SK-N-SH treated with all-trans-retinoic acid at 6 μM for 48 hours (cell line): ENCODE measurements at regions not wholly inside any gene's neighbourhood (a gene's known extent, or its start where the extent isn't known, plus 50 kb on each side); places are given as distances from the start of the nearest gene placed in this dataset.

Experiments
- ATAC-seq: fragments of 200-7000 bp; cut with Tn5 transposase; 3 replicates; pipeline ENCODE4 v1.9.1; 2020; ENCODE audit warnings: mild to moderate bottlenecking, moderate library complexity
- ARNTL ChIP-seq: fragments of 450-650 bp; formaldehyde crosslinking; IDR thresholded peaks from 2 replicates; pipeline ENCODE4 v1.5.0; 2020; ENCODE audit warnings: low read depth, mild to moderate bottlenecking, moderate library complexity, borderline replicate concordance
- BACH2 ChIP-seq: fragments of 250-450 bp; sonication (Bioruptor Pico); IDR thresholded peaks from 2 replicates; pipeline ENCODE4 v1.9.0; 2021; ENCODE audit warnings: mild to moderate bottlenecking, borderline replicate concordance
- CSRNP3 ChIP-seq: fragments of 250-450 bp; sonication (Bioruptor Pico); IDR thresholded peaks from 2 replicates; pipeline ENCODE4 v1.5.1; 2021; ENCODE audit warnings: mild to moderate bottlenecking, moderate library complexity
- ESRRG ChIP-seq: fragments of 250-450 bp; sonication (Bioruptor Pico); IDR thresholded peaks from 2 replicates; pipeline ENCODE4 v1.6.1; 2021; ENCODE audit warnings: mild to moderate bottlenecking
- GLIS3 ChIP-seq: fragments of 250-450 bp; sonication (Bioruptor Pico); IDR thresholded peaks from 2 replicates; pipeline ENCODE4 v1.5.0; 2020; ENCODE audit warnings: mild to moderate bottlenecking, moderate library complexity
- POU6F1 ChIP-seq: fragments of 250-450 bp; sonication (Bioruptor Pico); IDR thresholded peaks from 2 replicates; pipeline ENCODE4 v1.8.0; 2021; ENCODE audit warnings: low read depth, mild to moderate bottlenecking, moderate library complexity, borderline replicate concordance
- RARB ChIP-seq: fragments of 250-450 bp; sonication (Bioruptor Pico); IDR thresholded peaks from 2 replicates; pipeline ENCODE4 v1.8.0; 2021; ENCODE audit warnings: mild to moderate bottlenecking, moderate library complexity
- SNAI2 ChIP-seq: fragments of 250-450 bp; sonication (Bioruptor Pico); IDR thresholded peaks from 2 replicates; pipeline ENCODE4 v1.5.0; 2020; ENCODE audit warnings: mild to moderate bottlenecking, moderate library complexity
- TCF4 ChIP-seq: fragments of 250-450 bp; sonication (Bioruptor Pico); IDR thresholded peaks from 2 replicates; pipeline ENCODE4 v1.8.0; 2021; ENCODE audit warnings: mild to moderate bottlenecking, moderate library complexity, borderline replicate concordance
- ZFP3 ChIP-seq: fragments of 250-450 bp; sonication (Bioruptor Pico); IDR thresholded peaks from 2 replicates; pipeline ENCODE4 v1.5.0; 2020; ENCODE audit warnings: mild to moderate bottlenecking, moderate library complexity
- ZNF565 ChIP-seq: fragments of 450-650 bp; formaldehyde crosslinking; conservative IDR thresholded peaks from 2 replicates; pipeline ENCODE4 v1.5.0; 2020; ENCODE audit warnings: low read depth, mild to moderate bottlenecking, moderate library complexity
- TF ChIP-seq, protein P1 (sequence below): fragments of 250-450 bp; sonication (Bioruptor Pico); IDR thresholded peaks from 2 replicates; pipeline ENCODE4 v1.5.0; 2020; ENCODE audit warnings: mild to moderate bottlenecking, moderate library complexity

GRCh38 chr13:78020861-78021260, 102.2 kb upstream of the EDNRB start (continued):
- no peak for TF ChIP-seq CSRNP3 (CRISPR knock-in tag)
- TF ChIP-seq ESRRG (CRISPR knock-in tag), result no peak
- TF ChIP-seq POU6F1 (CRISPR knock-in tag), result no peak

- TF ChIP-seq RARB (no peak), ZNF565 (CRISPR knock-in tag) (no peak), CSRNP3 (CRISPR knock-in tag) (no peak), SNAI2 (CRISPR knock-in tag) (no peak)
- TF ChIP-seq, protein P1, sequence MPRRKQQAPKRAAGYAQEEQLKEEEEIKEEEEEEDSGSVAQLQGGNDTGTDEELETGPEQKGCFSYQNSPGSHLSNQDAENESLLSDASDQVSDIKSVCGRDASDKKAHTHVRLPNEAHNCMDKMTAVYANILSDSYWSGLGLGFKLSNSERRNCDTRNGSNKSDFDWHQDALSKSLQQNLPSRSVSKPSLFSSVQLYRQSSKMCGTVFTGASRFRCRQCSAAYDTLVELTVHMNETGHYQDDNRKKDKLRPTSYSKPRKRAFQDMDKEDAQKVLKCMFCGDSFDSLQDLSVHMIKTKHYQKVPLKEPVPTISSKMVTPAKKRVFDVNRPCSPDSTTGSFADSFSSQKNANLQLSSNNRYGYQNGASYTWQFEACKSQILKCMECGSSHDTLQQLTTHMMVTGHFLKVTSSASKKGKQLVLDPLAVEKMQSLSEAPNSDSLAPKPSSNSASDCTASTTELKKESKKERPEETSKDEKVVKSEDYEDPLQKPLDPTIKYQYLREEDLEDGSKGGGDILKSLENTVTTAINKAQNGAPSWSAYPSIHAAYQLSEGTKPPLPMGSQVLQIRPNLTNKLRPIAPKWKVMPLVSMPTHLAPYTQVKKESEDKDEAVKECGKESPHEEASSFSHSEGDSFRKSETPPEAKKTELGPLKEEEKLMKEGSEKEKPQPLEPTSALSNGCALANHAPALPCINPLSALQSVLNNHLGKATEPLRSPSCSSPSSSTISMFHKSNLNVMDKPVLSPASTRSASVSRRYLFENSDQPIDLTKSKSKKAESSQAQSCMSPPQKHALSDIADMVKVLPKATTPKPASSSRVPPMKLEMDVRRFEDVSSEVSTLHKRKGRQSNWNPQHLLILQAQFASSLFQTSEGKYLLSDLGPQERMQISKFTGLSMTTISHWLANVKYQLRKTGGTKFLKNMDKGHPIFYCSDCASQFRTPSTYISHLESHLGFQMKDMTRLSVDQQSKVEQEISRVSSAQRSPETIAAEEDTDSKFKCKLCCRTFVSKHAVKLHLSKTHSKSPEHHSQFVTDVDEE (CRISPR knock-in tag), result no peak
- ATAC-seq, result no peak
Measured at GRCh38 chr13:78015782-78016181, 97.2 kb upstream of the EDNRB start.

- no peak for TF ChIP-seq ZNF565 (CRISPR knock-in tag)
- no peak for ATAC-seq
Measured at GRCh38 chr13:78012046-78012445, 93.4 kb upstream of the EDNRB start.

DNA sequence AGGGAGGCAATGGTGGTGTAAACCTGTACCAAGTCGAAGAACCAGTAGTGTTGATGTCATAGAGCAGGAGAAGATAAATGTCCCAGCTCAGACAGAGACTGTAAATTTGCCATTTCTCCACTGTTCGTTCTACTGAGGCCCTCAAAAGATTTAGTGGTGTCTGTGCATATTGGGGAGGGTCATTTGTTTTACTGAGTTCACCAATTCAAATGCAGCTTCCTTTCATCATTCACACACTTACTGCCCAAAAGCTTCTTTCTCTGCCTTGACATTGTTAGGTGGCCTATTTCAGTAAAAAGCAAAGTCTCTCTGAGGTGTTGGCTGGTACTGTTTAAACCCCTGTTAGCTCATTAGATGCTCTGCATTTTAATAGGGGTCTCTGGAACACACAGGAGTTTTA, 86.2 kb upstream of the EDNRB start:
- ATAC-seq, result no peak
- no peak for TF ChIP-seq ESRRG (CRISPR knock-in tag)
- no peak for TF ChIP-seq POU6F1 (CRISPR knock-in tag)
- TF ChIP-seq TCF4 (CRISPR knock-in tag), result no peak
- no peak for TF ChIP-seq BACH2 (CRISPR knock-in tag)
- TF ChIP-seq ZFP3 (CRISPR knock-in tag), result no peak
- no peak for TF ChIP-seq ARNTL

- ATAC-seq, result no peak
- TF ChIP-seq, protein P1 (CRISPR knock-in tag), result no peak
- TF ChIP-seq GLIS3 (CRISPR knock-in tag), result no peak
Measured at GRCh38 chr13:77999746-78000145, 81.1 kb upstream of the EDNRB start.
